ENCODE measurements at regions not wholly inside any gene's neighbourhood (a gene's known extent, or its start where the extent isn't known, plus 50 kb on each side); places are given as distances from the start of the nearest gene placed in this dataset.

- TF ChIP-seq POLR2A (IDR thresholded peaks at IDR 0.05; ENCODE audit: low read depth, low read length) (no peak), TAF1 (IDR thresholded peaks at IDR 0.05; ENCODE audit: low read depth, low read length) (no peak), POLR2AphosphoS5 (IDR thresholded peaks at IDR 0.05; ENCODE audit: low read depth, low read length) (no peak)
These were observed 175.8 kb upstream of the NANOGP8 start for GRCh38 chr15:35260941-35261340.
